ENCODE measurements at regions not wholly inside any gene's neighbourhood (a gene's known extent, or its start where the extent isn't known, plus 50 kb on each side); places are given as distances from the start of the nearest gene placed in this dataset.

DNA sequence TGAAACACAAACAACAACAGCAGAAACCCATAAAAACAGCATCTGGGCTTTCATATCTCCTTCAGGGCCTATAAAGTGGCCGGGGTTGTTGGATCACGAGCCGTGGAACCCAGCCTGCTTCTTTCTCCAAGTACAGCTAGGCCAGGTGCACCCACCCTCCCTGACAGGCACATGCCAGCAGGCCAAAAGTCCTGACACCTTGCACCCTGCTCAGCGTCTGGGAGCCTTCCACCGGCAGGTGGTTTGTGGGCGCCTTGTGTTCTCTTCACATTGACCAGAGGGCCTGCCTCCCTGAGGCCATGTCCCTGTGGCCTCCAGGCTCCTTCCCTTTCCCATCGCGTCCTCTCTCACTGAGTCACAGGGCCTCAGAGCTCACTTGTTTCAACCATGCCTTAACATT, 271.6 kb downstream of the ZNF516 start:
- DNase-seq (ENCODE audit: low spot score), result no peak

DNA sequence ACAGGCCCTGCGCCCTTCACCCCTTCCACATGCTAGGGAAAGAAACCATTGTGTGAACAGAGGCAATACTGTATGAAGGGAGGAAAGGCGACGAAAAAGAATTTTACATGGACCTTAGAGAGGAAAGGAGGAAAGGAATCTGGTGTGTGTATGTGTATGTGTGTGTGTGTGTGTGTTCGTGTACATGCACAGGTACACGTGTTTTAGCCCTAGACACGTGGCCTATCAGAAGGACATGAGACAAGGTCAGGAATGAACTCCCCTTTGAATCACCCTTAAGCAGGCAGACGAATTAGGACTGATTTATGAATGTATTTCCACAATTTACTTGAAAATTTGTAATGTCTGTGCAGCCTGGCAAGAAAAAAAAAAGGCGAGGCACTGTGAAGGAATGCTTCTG, 276.0 kb downstream of the ZNF516 start:
- no peak for DNase-seq (ENCODE audit: low spot score)
- TF ChIP-seq, protein P1, sequence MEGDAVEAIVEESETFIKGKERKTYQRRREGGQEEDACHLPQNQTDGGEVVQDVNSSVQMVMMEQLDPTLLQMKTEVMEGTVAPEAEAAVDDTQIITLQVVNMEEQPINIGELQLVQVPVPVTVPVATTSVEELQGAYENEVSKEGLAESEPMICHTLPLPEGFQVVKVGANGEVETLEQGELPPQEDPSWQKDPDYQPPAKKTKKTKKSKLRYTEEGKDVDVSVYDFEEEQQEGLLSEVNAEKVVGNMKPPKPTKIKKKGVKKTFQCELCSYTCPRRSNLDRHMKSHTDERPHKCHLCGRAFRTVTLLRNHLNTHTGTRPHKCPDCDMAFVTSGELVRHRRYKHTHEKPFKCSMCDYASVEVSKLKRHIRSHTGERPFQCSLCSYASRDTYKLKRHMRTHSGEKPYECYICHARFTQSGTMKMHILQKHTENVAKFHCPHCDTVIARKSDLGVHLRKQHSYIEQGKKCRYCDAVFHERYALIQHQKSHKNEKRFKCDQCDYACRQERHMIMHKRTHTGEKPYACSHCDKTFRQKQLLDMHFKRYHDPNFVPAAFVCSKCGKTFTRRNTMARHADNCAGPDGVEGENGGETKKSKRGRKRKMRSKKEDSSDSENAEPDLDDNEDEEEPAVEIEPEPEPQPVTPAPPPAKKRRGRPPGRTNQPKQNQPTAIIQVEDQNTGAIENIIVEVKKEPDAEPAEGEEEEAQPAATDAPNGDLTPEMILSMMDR (IDR thresholded peaks at IDR 0.05; ENCODE audit: extremely low read depth, missing control alignments), result no peak

More for the DNA sequence above, 271.6 kb downstream of the ZNF516 start:
- TF ChIP-seq, protein P1 (IDR thresholded peaks at IDR 0.05; ENCODE audit: extremely low read depth, missing control alignments), result no peak

- no peak for DNase-seq (ENCODE audit: low spot score)
- TF ChIP-seq, protein P1 (IDR thresholded peaks at IDR 0.05; ENCODE audit: extremely low read depth, missing control alignments), result no peak
Observed at GRCh38 chr18:76216096-76216495, 278.9 kb downstream of the ZNF516 start.

GRCh38 chr18:76213991-76214390, 281.1 kb downstream of the ZNF516 start:
- TF ChIP-seq, protein P1 (IDR thresholded peaks at IDR 0.05; ENCODE audit: extremely low read depth, missing control alignments), result no peak
- DNase-seq (ENCODE audit: low spot score), result no peak

DNA sequence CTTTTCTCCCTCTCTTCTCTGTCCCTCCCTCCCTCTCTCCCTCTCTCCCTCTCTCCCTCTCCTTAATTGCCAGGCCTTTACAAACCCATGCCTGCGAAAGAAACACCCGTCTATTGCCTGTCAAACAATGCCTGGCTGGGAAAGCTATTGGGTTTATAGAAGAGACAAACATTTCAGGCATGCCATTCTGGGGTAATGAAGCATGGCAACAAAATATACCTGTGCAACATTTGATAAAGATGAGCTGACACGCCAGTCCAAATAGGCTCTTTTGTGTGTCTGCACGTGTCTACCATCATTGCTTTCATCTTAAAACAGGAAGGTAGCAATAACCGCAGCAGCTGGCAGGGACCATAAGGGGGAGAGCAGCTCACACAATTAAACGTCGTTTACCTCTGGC, 282.1 kb downstream of the ZNF516 start:
- TF ChIP-seq, protein P1 (IDR thresholded peaks at IDR 0.05; ENCODE audit: extremely low read depth, missing control alignments), result no peak
- DNase-seq (ENCODE audit: low spot score), result no peak

- TF ChIP-seq, protein P1 (IDR thresholded peaks at IDR 0.05; ENCODE audit: extremely low read depth, missing control alignments), result no peak
- DNase-seq (ENCODE audit: low spot score), result no peak
Observed at GRCh38 chr18:76209597-76209996, 285.4 kb downstream of the ZNF516 start.

DNA sequence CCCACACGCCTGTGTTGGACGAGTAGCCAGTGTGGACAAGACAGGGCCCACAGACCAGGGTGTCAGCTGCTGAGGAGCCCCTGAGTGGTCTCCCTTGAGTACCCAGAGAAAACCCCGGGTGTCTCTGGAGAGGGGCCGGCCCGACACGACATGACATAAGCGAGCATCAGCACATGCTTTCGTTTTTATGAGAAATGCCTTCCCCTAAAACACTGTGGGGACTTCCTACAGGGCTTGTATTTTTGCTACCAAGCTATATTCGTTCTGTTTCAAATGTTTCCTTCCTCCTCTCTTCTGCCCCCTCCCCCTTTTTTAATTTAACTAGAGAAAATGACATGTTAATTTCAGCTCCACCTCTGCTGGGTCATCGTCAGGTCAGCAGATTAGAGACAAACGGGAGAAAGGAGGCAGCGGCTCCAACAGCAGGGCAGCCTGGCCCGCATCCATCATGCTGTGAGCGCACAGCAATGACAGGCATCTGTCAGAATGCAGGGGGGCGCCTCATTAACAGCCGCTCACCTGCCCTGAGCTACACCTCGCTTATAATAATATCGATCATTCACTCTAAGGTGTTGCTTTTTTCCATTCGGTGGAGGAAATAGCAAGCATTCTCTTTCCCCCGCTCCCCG, 286.2 kb downstream of the ZNF516 start:
- DNase-seq (ENCODE audit: low spot score), result no peak
- TF ChIP-seq, protein P1 (IDR thresholded peaks at IDR 0.05; ENCODE audit: extremely low read depth, missing control alignments), result no peak

All from GM20000 (cell line).